Kidney epithelial cell (primary cell): ENCODE measurements at regions not wholly inside any gene's neighbourhood (a gene's known extent, or its start where the extent isn't known, plus 50 kb on each side); places are given as distances from the start of the nearest gene placed in this dataset.

Experiments
- DNase-seq: peaks from one replicate; pipeline ENCODE4 v3.0.0-alpha.2; 2010; ENCODE audit warnings: low read depth
- H3K27me3 ChIP-seq: 2 replicates; pipeline ENCODE4 v1.6.0; 2011; ENCODE audit warnings: low read length; ENCODE audit not compliant: control insufficient read depth, insufficient read depth
- H3K36me3 ChIP-seq: 2 replicates; pipeline ENCODE4 v1.5.1; 2011; ENCODE audit warnings: low read length; ENCODE audit not compliant: control insufficient read depth, insufficient read depth
- H3K4me3 ChIP-seq: 2 replicates; pipeline ENCODE4 v1.5.1; 2011; ENCODE audit warnings: low read depth, mild to moderate bottlenecking, control low read depth, low read length
- CTCF ChIP-seq: IDR thresholded peaks from 2 replicates; pipeline ENCODE4 v1.5.1; 2011; ENCODE audit warnings: mild to moderate bottlenecking, moderate library complexity, low read length, control low read depth, inconsistent platforms; ENCODE audit not compliant: insufficient read depth, poor library complexity, severe bottlenecking

- no peaks in the 10 kb centered on the region for H3K27me3 ChIP-seq
- TF ChIP-seq CTCF: no peak
- no peak overlapping the region for H3K4me3 ChIP-seq
Measured at GRCh38 chr4:8742546-8742945, 129.1 kb downstream of the HMX1 start.

GRCh38 chr4:8741513-8742226 lies 130.0 kb downstream of the HMX1 start:
- H3K36me3 ChIP-seq: no peaks in the 10 kb centered on the region
- no peaks in the 10 kb centered on the region for H3K27me3 ChIP-seq
- no peak for DNase-seq
- no peak overlapping the region for H3K4me3 ChIP-seq
- TF ChIP-seq CTCF: no peak

More at GRCh38 chr4:8742546-8742945, 129.1 kb downstream of the HMX1 start:
- DNase-seq: no peak
- H3K36me3 ChIP-seq: no peaks in the 10 kb centered on the region

GRCh38 chr4:8740666-8741395 lies 130.8 kb downstream of the HMX1 start:
- H3K4me3 ChIP-seq: no peak overlapping the region
- no peaks in the 10 kb centered on the region for H3K36me3 ChIP-seq
- DNase-seq: no peak
- no peak for TF ChIP-seq CTCF
- H3K27me3 ChIP-seq: no peaks in the 10 kb centered on the region

- TF ChIP-seq CTCF: no peak
- Histone ChIP-seq H3K4me3 (no peak overlapping the region), H3K27me3 (no peaks in the 10 kb centered on the region), H3K36me3 (no peaks in the 10 kb centered on the region)
- DNase-seq: no peak
Measured at GRCh38 chr4:8739820-8740665, 131.6 kb downstream of the HMX1 start.

- Histone ChIP-seq H3K27me3 (no peaks in the 10 kb centered on the region), H3K36me3 (no peaks in the 10 kb centered on the region), H3K4me3 (no peak overlapping the region)
- no peak for DNase-seq
- TF ChIP-seq CTCF: no peak
Measured at GRCh38 chr4:8739317-8739716, 132.3 kb downstream of the HMX1 start.
